Smooth muscle cell (in vitro differentiated cells): ENCODE measurements at regions not wholly inside any gene's neighbourhood (a gene's known extent, or its start where the extent isn't known, plus 50 kb on each side); places are given as distances from the start of the nearest gene placed in this dataset.

Experiments used
- DNase-seq: peaks from one replicate; lab custom pipeline; 2025; ENCODE audit not compliant: unreplicated experiment; lab: John Stamatoyannopoulos, UW
- H2AFZ ChIP-seq: fragments of 200-600 bp; sonication (generic); 2 replicates; pipeline ENCODE4 v1.6.0; 2016; ENCODE audit warnings: antibody characterized with exemption, low read depth, mild to moderate bottlenecking
- H3F3A ChIP-seq: fragments of 200-600 bp; sonication (generic); 2 replicates; pipeline ENCODE4 v1.6.0; 2017; ENCODE audit warnings: antibody characterized with exemption, low read depth
- H3K27ac ChIP-seq: fragments of 200-600 bp; sonication (generic); 2 replicates; pipeline ENCODE4 v1.5.1; 2016; ENCODE audit warnings: low read depth, mild to moderate bottlenecking
- H3K27me3 ChIP-seq: fragments of 200-600 bp; sonication (generic); 2 replicates; pipeline ENCODE4 v1.6.1; 2016; ENCODE audit warnings: low read depth, mild to moderate bottlenecking
- H3K36me3 ChIP-seq: fragments of 200-600 bp; sonication (generic); 2 replicates; pipeline ENCODE4 v1.5.1; 2016; ENCODE audit warnings: low read depth
- H3K4me1 ChIP-seq: fragments of 200-600 bp; sonication (generic); 2 replicates; pipeline ENCODE4 v1.5.1; 2016; ENCODE audit warnings: low read depth
- H3K4me2 ChIP-seq: fragments of 200-600 bp; sonication (generic); 2 replicates; pipeline ENCODE4 v1.6.0; 2016; ENCODE audit warnings: mild to moderate bottlenecking
- H3K4me3 ChIP-seq: fragments of 200-600 bp; sonication (generic); 2 replicates; pipeline ENCODE4 v1.5.1; 2016; ENCODE audit warnings: mild to moderate bottlenecking
- H3K79me2 ChIP-seq: fragments of 200-600 bp; sonication (generic); 2 replicates; pipeline ENCODE4 v1.6.0; 2016; ENCODE audit warnings: low read depth, mild to moderate bottlenecking
- H3K9ac ChIP-seq: fragments of 200-600 bp; sonication (generic); 2 replicates; pipeline ENCODE4 v1.6.0; 2016; ENCODE audit warnings: low read depth
- H3K9me3 ChIP-seq: fragments of 200-600 bp; sonication (generic); replicated peaks from 2 replicates; pipeline ENCODE4 v1.5.1; 2016; ENCODE audit warnings: low read depth
- H4K20me1 ChIP-seq: fragments of 200-600 bp; sonication (generic); 2 replicates; pipeline ENCODE4 v1.6.0; 2016; ENCODE audit warnings: low read depth
- CTCF ChIP-seq: fragments of 200-600 bp; sonication (generic); IDR thresholded peaks from 2 replicates; pipeline ENCODE4 v1.5.1; 2017; ENCODE audit warnings: borderline replicate concordance, mild to moderate bottlenecking, antibody characterized with exemption; ENCODE audit not compliant: insufficient read depth, poor library complexity, severe bottlenecking
- WGBS: methylation state at CpG from one replicate; pipeline ENCODE4 v1.1.7; 2016; ENCODE audit warnings: low lambda C conversion rate; 5-methylcytosine and 5-hydroxymethylcytosine counted together

DNA sequence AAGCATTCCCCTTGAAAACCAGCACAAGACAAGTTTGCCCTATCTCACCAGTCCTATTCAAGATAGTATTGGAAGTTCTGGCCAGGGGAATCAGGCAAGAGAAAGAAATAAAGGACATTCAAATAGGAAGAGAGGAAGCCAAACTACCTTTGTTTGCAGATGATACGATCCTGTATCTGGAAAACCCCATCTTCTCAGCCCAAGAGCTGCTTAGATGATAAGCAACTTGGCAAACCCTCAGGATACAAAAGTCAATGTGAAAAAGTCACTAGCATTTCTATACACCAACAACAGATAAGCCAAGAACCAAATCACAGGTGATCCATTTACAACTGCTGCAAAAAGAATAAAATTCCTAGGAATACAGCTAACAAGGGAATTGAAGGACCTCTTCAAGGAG, 403.7 kb upstream of the AZI2 start:
- DNase-seq: no peak
- no peaks in the 10 kb centered on the region for H3K4me1 ChIP-seq
- H3K9ac ChIP-seq: no peak overlapping the region
- no peaks in the 10 kb centered on the region for H4K20me1 ChIP-seq
- H3K4me2 ChIP-seq: no peak overlapping the region
- H3F3A ChIP-seq: no peaks in the 10 kb centered on the region
- no peak overlapping the region for H3K4me3 ChIP-seq
- TF ChIP-seq CTCF: no peak
- H3K36me3 ChIP-seq: no peaks in the 10 kb centered on the region
- H3K27me3 ChIP-seq: no peaks in the 10 kb centered on the region
- no peak overlapping the region for H2AFZ ChIP-seq
- H3K79me2 ChIP-seq: no peaks in the 10 kb centered on the region
- H3K9me3 ChIP-seq: peaks cover 5% of the 10 kb centered on the region
- no peak overlapping the region for H3K27ac ChIP-seq
- WGBS: 100% methylated on average over 1 of the region's 1 CpG

- Histone ChIP-seq H3K27ac (no peak overlapping the region), H3F3A (no peaks in the 10 kb centered on the region), H3K9ac (no peak overlapping the region), H3K27me3 (no peaks in the 10 kb centered on the region), H3K36me3 (no peaks in the 10 kb centered on the region), H3K4me3 (no peak overlapping the region), H3K4me2 (no peak overlapping the region), H3K9me3 (no peaks in the 10 kb centered on the region), H4K20me1 (no peaks in the 10 kb centered on the region), H2AFZ (no peak overlapping the region), H3K79me2 (no peaks in the 10 kb centered on the region), H3K4me1 (no peaks in the 10 kb centered on the region)
- DNase-seq: no peak
- TF ChIP-seq CTCF: no peak
- WGBS: 100% methylated on average over 1 of the region's 1 CpG
Observed at GRCh38 chr3:28756056-28756455, 407.4 kb upstream of the AZI2 start.

DNA sequence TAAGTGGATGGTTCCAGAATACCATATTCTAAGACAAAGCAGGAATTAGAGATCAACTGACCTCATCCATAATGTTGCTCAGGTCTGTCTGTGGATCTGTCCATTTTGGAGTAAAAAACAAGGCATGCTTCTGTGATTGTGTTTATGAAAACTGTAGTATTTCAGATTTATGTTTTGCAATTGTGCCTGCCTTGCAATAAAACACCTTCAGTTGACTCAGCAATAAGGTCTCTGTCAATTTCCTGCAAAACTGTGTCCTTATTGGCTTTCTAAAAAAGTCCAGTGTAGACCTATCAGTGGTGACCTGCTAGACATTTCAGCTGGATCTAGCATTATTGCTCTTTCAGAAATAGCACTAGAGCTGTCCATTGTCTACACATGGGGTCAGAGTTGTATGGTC, 409.5 kb upstream of the AZI2 start:
- H3K36me3 ChIP-seq: no peaks in the 10 kb centered on the region
- H2AFZ ChIP-seq: no peak overlapping the region
- H3K9ac ChIP-seq: no peak overlapping the region
- TF ChIP-seq CTCF: no peak
- H3K79me2 ChIP-seq: no peaks in the 10 kb centered on the region
- H3K4me1 ChIP-seq: no peaks in the 10 kb centered on the region
- no peaks in the 10 kb centered on the region for H4K20me1 ChIP-seq
- no peak overlapping the region for H3K4me2 ChIP-seq
- H3K9me3 ChIP-seq: no peaks in the 10 kb centered on the region
- no peaks in the 10 kb centered on the region for H3K27me3 ChIP-seq
- H3K27ac ChIP-seq: no peak overlapping the region
- H3K4me3 ChIP-seq: no peak overlapping the region
- H3F3A ChIP-seq: no peaks in the 10 kb centered on the region
- no peak for DNase-seq

- WGBS: 75% methylated on average over 1 of the region's 1 CpG
- no peak for DNase-seq
- Histone ChIP-seq H3K4me3 (no peak overlapping the region), H3K27me3 (no peaks in the 10 kb centered on the region), H4K20me1 (no peaks in the 10 kb centered on the region), H3K27ac (no peak overlapping the region), H2AFZ (no peak overlapping the region), H3K4me1 (no peaks in the 10 kb centered on the region), H3K9ac (no peak overlapping the region), H3K4me2 (no peak overlapping the region), H3K36me3 (no peaks in the 10 kb centered on the region), H3K79me2 (no peaks in the 10 kb centered on the region), H3K9me3 (no peaks in the 10 kb centered on the region), H3F3A (no peaks in the 10 kb centered on the region)
- no peak for TF ChIP-seq CTCF
Observed at GRCh38 chr3:28761375-28761774, 412.8 kb upstream of the AZI2 start.
